ENCODE measurements at regions not wholly inside any gene's neighbourhood (a gene's known extent, or its start where the extent isn't known, plus 50 kb on each side); places are given as distances from the start of the nearest gene placed in this dataset.

DNA sequence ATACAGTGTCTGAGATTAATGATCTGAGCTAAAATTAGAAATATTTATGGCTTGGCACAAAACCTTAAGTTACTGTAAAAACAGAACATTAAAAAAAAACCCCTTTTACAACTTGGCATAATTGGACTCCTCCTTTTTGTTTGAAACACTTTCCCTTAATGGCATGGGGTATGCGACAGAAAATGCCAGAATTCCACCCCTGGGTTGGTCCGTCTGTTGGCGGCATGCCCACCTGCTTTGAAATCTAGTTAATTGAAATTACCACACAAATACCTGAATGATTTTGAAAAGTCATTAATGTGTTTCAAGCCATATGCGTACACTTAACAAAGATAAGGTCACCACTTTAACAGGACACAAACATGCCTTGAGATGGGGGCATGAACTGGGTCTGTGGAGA, 175.1 kb upstream of the FOXQ1 start:
- TF ChIP-seq, protein P1, sequence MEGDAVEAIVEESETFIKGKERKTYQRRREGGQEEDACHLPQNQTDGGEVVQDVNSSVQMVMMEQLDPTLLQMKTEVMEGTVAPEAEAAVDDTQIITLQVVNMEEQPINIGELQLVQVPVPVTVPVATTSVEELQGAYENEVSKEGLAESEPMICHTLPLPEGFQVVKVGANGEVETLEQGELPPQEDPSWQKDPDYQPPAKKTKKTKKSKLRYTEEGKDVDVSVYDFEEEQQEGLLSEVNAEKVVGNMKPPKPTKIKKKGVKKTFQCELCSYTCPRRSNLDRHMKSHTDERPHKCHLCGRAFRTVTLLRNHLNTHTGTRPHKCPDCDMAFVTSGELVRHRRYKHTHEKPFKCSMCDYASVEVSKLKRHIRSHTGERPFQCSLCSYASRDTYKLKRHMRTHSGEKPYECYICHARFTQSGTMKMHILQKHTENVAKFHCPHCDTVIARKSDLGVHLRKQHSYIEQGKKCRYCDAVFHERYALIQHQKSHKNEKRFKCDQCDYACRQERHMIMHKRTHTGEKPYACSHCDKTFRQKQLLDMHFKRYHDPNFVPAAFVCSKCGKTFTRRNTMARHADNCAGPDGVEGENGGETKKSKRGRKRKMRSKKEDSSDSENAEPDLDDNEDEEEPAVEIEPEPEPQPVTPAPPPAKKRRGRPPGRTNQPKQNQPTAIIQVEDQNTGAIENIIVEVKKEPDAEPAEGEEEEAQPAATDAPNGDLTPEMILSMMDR (conservative IDR thresholded peaks at IDR 0.05 in 1 of 2, IDR thresholded peaks at IDR 0.05 in 1 of 2; ENCODE audit: extremely low read depth in 1 of 2, insufficient read depth in 1 of 2, low read depth in 1 of 2, low read length in 2 of 2), result no peak
- no peak for TF ChIP-seq EZH2 (IDR thresholded peaks at IDR 0.05; ENCODE audit: borderline replicate concordance, low read length)

Data from mammary epithelial cell (primary cell).